B cell (primary cell): ENCODE measurements at regions not wholly inside any gene's neighbourhood (a gene's known extent, or its start where the extent isn't known, plus 50 kb on each side); places are given as distances from the start of the nearest gene placed in this dataset.

Experiments
- ATAC-seq: fragments of 200-7000 bp; cut with Tn5 transposase; one replicate; pipeline ENCODE4 v1.10.0; 2021; ENCODE audit warnings: low read depth, mild to moderate bottlenecking, moderate number of reproducible peaks, moderate library complexity
- CTCF ChIA-PET: fragments of 350-600 bp; sonication (Branson Sonifier 250); formaldehyde crosslinking; loops from one replicate; lab custom pipeline; 2021; ENCODE audit warnings: antibody characterized with exemption, inconsistent platforms; lab: Charles Lee
- POLR2A ChIA-PET: fragments of 350-600 bp; sonication (Branson Sonifier 250); formaldehyde crosslinking; loops from one replicate; lab custom pipeline; 2021; ENCODE audit warnings: antibody characterized with exemption; lab: Charles Lee
- DNase-seq: peaks from one replicate; pipeline ENCODE4 v3.0.0; 2013
- H2AFZ ChIP-seq: 2 replicates; pipeline ENCODE4 v1.6.1; 2012; ENCODE audit warnings: mild to moderate bottlenecking, low read depth, low read length; ENCODE audit not compliant: insufficient read depth, poor library complexity, severe bottlenecking
- H3K27ac ChIP-seq, 2 donors: 1 replicate in 1 of 2; 2 replicates in 1 of 2; pipeline ENCODE4 v1.5.1; 2012 to 2013; ENCODE audit warnings: low read length in 2 of 2, mild to moderate bottlenecking in 2 of 2, moderate library complexity in 1 of 2
- H3K27me3 ChIP-seq, 4 experiments: fragments of 200-600 bp in 1 of 4; sonication (generic) in 1 of 4; replicated peaks in 1 of 4; 1 replicate in 2 of 4; 2 replicates in 2 of 4; pipeline versions ENCODE4 v1.6.1 to v1.7.0; 2013 to 2016; ENCODE audit warnings: low read length in 3 of 4, mild to moderate bottlenecking in 2 of 4, mixed read lengths in 1 of 4, moderate library complexity in 1 of 4; ENCODE audit not compliant: insufficient read depth in 4 of 4, control insufficient read depth in 3 of 4; ENCODE audit errors: control extremely low read depth in 1 of 4
- H3K36me3 ChIP-seq, 2 experiments: replicated peaks in 1 of 2; 1 replicate in 1 of 2; 2 replicates in 1 of 2; pipeline versions ENCODE4 v1.6.1 to v1.7.1; 2013; ENCODE audit warnings: low read length in 1 of 2; ENCODE audit not compliant: insufficient read depth in 2 of 2, control insufficient read depth in 1 of 2; ENCODE audit errors: control extremely low read depth in 1 of 2, extremely low read depth in 1 of 2
- H3K4me1 ChIP-seq, 2 donors: fragments of 200-600 bp in 1 of 2; sonication (generic) in 1 of 2; 1 replicate in 1 of 2; 2 replicates in 1 of 2; pipeline versions ENCODE4 v1.5.1 to v1.6.1; 2013 to 2017; ENCODE audit warnings: low read length in 2 of 2; ENCODE audit not compliant: control insufficient read depth in 2 of 2, insufficient read depth in 2 of 2
- H3K4me2 ChIP-seq: replicated peaks from 2 replicates; pipeline ENCODE3; 2012; ENCODE audit warnings: mild to moderate bottlenecking, low read depth, low read length; ENCODE audit not compliant: poor library complexity, severe bottlenecking
- H3K4me3 ChIP-seq, 5 experiments: fragments of 200-600 bp in 1 of 5; sonication (generic) in 1 of 5; 1 replicate in 3 of 5; 2 replicates in 2 of 5; pipeline versions ENCODE4 v1.5.1 to v1.7.0; 2011 to 2016; ENCODE audit warnings: low read length in 4 of 5, mild to moderate bottlenecking in 4 of 5, low read depth in 2 of 5, control low read depth in 1 of 5, moderate library complexity in 1 of 5; ENCODE audit not compliant: insufficient read depth in 1 of 5; ENCODE audit errors: control extremely low read depth in 1 of 5, extremely low read depth in 1 of 5
- H3K79me2 ChIP-seq: fragments of 200-600 bp; sonication (generic); one replicate; pipeline ENCODE4 v1.6.0; 2016; ENCODE audit warnings: low read length; ENCODE audit not compliant: control insufficient read depth, insufficient read depth
- H3K9ac ChIP-seq: fragments of 200-600 bp; sonication (generic); 2 replicates; pipeline ENCODE4 v1.6.1; 2017; ENCODE audit warnings: mild to moderate bottlenecking, low read length, moderate library complexity
- H3K9me3 ChIP-seq, 3 donors: one replicate each; pipeline versions ENCODE4 v1.6.1 to v1.7.1; 2013; ENCODE audit warnings: low read length in 2 of 3; ENCODE audit not compliant: control insufficient read depth in 2 of 3, insufficient read depth in 1 of 3; ENCODE audit errors: control extremely low read depth in 1 of 3
- H4K20me1 ChIP-seq: 2 replicates; pipeline ENCODE4 v1.6.0; 2012; ENCODE audit warnings: mild to moderate bottlenecking, low read length; ENCODE audit not compliant: insufficient read depth, control insufficient read depth, poor library complexity, severe bottlenecking
- H3K27ac Mint-ChIP-seq: one replicate; pipeline ENCODE4 v1.8.0; 2021; ENCODE audit warnings: mixed read lengths
- H3K27me3 Mint-ChIP-seq: one replicate; pipeline ENCODE4 v1.8.0; 2021; ENCODE audit warnings: mixed read lengths
- H3K4me1 Mint-ChIP-seq: one replicate; pipeline ENCODE4 v1.8.0; 2021; ENCODE audit warnings: mixed read lengths
- H3K4me3 Mint-ChIP-seq: one replicate; pipeline ENCODE4 v1.8.0; 2021; ENCODE audit warnings: mixed read lengths
- H3K9me3 Mint-ChIP-seq: one replicate; pipeline ENCODE4 v1.8.0; 2022; ENCODE audit warnings: mixed read lengths; ENCODE audit not compliant: insufficient read depth
- EZH2 ChIP-seq: IDR thresholded peaks from 2 replicates; pipeline ENCODE4 v1.6.1; 2012; ENCODE audit warnings: borderline replicate concordance, low read depth, mild to moderate bottlenecking, moderate library complexity, low read length; ENCODE audit not compliant: insufficient read depth, poor library complexity, severe bottlenecking
- WGBS: methylation state at CpG from one replicate; pipeline ENCODE4 v1.1.5; 2013; ENCODE audit warnings: missing lambda C conversion rate; ENCODE audit not compliant: insufficient coverage; 5-methylcytosine and 5-hydroxymethylcytosine counted together
- intact Hi-C: fragments of 100-400 bp; cut with micrococcal nuclease; formaldehyde crosslinking; loops from one replicate; pipeline ENCODE4 v1.10.0; 2022
- TF ChIP-seq, protein P1 (sequence below): fragments of 200-600 bp; IDR thresholded peaks from one replicate; pipeline ENCODE4 v1.8.0; 2022; ENCODE audit warnings: antibody characterized with exemption, mild to moderate bottlenecking

DNA sequence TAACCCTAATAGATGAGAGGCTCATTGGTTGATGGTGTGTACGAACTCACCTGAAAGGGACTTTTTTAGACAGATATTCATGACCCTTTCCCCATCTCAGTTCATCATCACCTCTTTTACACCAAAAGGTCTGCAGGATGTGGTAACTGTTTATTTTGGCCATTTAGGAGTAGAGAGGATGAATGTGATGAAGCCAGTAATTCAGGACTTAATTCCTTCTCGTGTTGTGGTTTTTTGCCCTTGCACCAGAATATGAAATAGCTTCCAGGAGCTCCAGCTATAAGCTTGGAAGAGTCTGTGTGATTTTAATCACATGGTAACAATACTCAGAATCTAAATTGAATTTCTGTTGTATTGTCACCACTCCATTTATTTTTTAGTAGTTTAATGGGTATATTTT is 189.4 kb upstream of the KCTD3 start:
- no peak overlapping the region for H3K4me2 ChIP-seq
- intact Hi-C loops, result no loop called here
- no peaks in the 10 kb centered on the region for H3K27me3 ChIP-seq
- WGBS, result no CpG with 5 or more reads among the region's 2 CpGs
- H3K79me2 ChIP-seq, result no peaks in the 10 kb centered on the region
- H4K20me1 ChIP-seq, result no peaks in the 10 kb centered on the region
- DNase-seq (no peak), ATAC-seq (no peak)
- H3K4me1 Mint-ChIP-seq, result no peaks in the 10 kb centered on the region
- no peak overlapping the region for H3K27ac ChIP-seq
- H3K4me3 Mint-ChIP-seq, result no peak overlapping the region
- TF ChIP-seq, protein P1, sequence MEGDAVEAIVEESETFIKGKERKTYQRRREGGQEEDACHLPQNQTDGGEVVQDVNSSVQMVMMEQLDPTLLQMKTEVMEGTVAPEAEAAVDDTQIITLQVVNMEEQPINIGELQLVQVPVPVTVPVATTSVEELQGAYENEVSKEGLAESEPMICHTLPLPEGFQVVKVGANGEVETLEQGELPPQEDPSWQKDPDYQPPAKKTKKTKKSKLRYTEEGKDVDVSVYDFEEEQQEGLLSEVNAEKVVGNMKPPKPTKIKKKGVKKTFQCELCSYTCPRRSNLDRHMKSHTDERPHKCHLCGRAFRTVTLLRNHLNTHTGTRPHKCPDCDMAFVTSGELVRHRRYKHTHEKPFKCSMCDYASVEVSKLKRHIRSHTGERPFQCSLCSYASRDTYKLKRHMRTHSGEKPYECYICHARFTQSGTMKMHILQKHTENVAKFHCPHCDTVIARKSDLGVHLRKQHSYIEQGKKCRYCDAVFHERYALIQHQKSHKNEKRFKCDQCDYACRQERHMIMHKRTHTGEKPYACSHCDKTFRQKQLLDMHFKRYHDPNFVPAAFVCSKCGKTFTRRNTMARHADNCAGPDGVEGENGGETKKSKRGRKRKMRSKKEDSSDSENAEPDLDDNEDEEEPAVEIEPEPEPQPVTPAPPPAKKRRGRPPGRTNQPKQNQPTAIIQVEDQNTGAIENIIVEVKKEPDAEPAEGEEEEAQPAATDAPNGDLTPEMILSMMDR, result no peak
- TF ChIP-seq EZH2, result no peak
- H3K27me3 Mint-ChIP-seq, result no peaks in the 10 kb centered on the region
- H3K4me1 ChIP-seq, result no peaks in the 10 kb centered on the region
- POLR2A ChIA-PET, result no interaction called here
- no peaks in the 10 kb centered on the region for H3K9me3 Mint-ChIP-seq
- H3K9ac ChIP-seq, result no peak overlapping the region
- CTCF ChIA-PET, result no interaction called here
- H3K27ac Mint-ChIP-seq, result no peak overlapping the region
- H3K9me3 ChIP-seq, result peaks cover 0 to 3% (median 0%) of the 10 kb centered on the region in 3 donors
- no peak overlapping the region for H3K4me3 ChIP-seq
- H3K36me3 ChIP-seq, result no peaks in the 10 kb centered on the region
- H2AFZ ChIP-seq, result no peak overlapping the region

DNA sequence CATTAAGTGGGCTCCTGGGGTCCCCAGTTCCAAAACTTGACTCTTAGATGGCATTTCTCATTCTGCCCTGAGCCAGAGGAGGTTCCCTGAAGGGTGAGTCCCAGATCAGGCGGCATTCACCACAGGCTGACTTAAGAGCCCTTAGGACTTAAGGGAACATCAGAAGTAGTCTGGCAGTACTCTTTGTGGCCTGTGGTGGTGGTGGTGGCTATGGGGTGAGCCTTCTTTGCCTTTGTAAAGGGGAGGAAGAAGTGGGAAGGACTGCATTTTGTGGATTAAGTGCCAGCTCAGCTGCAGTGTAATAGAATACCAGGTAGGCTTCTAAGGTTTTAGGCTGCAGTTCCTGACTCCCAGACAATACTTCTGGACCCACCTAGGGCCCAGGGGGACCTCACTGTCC is 186.5 kb upstream of the KCTD3 start:
- Histone ChIP-seq H3K4me3 (no peak overlapping the region), H3K4me1 (no peaks in the 10 kb centered on the region), H3K9ac (no peak overlapping the region), H3K79me2 (no peaks in the 10 kb centered on the region), H3K36me3 (no peaks in the 10 kb centered on the region), H3K4me2 (no peak overlapping the region), H3K27ac (no peak overlapping the region), H2AFZ (no peak overlapping the region), H4K20me1 (no peaks in the 10 kb centered on the region), H3K9me3 (peaks cover 0 to 3% (median 0%) of the 10 kb centered on the region in 3 donors), H3K27me3 (no peaks in the 10 kb centered on the region)
- ATAC-seq (no peak), DNase-seq (no peak)
- Mint-ChIP-seq H3K27ac (no peak overlapping the region), H3K4me3 (no peak overlapping the region), H3K9me3 (no peaks in the 10 kb centered on the region), H3K4me1 (no peaks in the 10 kb centered on the region), H3K27me3 (no peaks in the 10 kb centered on the region)
- ChIA-PET POLR2A (no interaction called here), CTCF (no interaction called here)
- TF ChIP-seq EZH2, result no peak
- TF ChIP-seq, protein P1, result no peak
- intact Hi-C loops, result no loop called here
- WGBS, result 89% methylated on average over 1 of the region's 1 CpG
